ENCODE measurements at regions not wholly inside any gene's neighbourhood (a gene's known extent, or its start where the extent isn't known, plus 50 kb on each side); places are given as distances from the start of the nearest gene placed in this dataset.
"Not testable (repeated sequence)": the region's sequence is repeated elsewhere in the genome, so short reads cannot be mapped to it uniquely, and the experiment has no call there.

DNA sequence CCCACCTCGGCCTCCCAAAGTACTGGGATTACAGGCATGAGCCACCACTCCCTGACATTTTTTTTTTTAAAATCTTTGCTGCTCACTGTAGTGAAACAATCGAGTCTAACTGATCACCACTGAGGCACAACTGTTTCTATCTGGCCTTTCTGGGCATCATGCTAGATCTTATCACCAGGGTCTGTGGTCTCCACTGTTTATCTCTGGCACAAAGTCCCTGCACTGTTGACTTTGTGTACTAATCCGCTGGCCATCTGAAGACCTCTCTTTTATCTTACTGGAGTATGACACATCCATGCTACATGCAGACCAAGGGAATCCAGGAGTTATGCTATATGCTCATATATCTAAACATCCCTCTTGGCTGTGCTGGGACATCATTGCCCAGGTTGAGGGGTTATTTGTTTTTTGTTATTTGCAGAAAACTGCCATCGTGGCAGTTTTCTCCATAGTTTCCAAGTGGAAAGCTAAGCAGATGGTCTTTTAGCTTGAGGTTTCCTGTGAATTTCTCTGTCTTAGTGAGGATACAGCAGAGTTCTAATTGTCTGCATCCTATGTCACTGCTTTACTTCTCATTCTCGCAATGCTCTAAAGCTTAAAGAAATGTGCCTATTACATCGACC, 456.9 kb downstream of the CCER1 start:
- no peak for DNase-seq

DNA sequence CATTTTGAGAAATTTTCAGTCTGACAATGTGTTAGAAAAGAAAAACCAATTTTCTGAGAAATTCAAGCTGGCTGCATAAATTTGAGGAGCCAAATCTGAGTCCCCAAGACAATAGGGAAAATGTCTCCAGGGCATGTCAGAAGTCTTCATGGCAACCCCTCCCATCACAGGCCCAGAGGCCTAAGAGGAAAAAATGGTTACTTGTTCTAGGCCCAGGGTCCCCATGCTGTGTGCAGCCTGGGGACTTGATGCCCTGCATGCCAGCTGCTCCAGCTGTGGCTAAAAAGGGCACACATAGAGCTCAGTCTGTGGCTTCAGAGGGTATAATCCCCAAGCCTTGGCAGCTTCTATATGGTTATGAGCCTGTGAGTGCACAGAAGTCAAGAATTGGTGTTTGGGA, 464.6 kb downstream of the CCER1 start:
- DNase-seq = no peak

DNA sequence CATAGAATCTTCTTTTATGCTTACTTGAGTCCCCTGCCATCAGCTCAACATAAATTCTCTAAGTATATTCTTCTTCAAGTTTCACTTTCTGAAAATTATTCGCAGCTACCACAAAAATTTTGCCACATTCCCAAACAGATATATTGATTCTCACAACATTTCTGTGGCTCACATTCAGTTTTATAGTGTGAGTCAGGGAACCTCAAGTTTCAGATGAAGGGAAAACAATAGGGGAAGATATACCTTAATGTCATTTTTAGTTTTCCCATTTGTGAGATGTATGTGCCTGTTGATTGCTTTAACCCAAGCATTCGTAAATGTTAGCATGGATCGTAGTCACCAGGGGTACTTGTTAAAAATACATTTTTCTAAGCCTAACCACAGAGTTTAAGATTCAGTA, 465.8 kb downstream of the CCER1 start:
- DNase-seq = no peak

DNA sequence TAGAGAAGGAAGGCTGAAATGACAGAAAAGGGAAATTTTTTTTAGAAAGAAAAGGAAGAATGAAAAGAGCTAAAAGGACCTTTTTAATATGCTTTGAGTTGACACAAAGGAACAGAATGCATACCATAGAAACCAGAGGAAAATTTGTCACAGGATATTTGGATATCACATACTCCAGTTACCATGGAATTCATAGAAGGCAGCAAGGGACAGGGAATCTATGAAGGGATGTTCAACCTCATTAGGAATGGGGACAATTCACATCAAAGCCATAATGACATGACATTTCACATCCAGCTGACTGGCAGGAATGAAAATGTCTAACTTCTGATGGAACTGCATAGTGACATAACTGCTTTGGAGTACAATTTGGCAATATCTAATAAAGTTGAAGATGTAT, 469.4 kb downstream of the CCER1 start:
- no peak for DNase-seq

DNA sequence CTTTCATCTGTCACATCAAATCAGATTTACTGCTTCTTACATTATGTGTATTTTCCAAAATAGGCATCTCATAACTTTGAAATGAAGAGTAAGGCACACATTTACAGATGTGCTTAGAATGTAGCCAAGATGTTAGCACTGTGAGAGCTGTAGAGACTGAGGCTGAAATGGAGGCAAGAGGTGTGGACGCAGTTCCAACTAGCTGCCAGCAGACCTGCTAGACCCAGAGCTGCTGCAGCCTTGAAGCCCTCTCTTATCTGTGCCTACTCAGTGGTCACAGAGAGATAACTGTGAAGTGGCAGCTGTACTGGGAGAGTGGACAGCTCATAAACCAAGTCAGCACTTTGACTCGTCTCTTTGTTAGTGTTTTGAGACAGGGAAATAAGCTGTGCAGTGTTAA, 470.9 kb downstream of the CCER1 start:
- no peak for DNase-seq

DNA sequence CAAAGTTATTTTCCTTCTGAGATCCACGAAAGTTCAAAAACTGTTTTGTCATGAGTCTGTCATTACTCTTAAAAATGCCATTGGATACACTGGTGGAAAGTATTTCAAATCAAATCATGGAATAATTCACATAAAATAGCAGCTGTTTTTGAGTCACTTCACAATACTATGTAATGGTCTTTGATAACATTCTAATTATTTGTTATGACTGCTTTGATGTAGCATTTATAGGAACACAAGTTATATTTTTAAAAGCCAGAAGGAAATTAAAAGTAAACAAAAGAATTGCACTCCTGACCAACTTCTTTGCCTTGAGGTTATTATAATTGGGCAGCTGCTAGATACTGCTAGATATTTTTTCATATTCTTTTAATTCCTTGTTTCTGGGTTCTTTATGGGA, 473.2 kb downstream of the CCER1 start:
- no peak for DNase-seq

DNA sequence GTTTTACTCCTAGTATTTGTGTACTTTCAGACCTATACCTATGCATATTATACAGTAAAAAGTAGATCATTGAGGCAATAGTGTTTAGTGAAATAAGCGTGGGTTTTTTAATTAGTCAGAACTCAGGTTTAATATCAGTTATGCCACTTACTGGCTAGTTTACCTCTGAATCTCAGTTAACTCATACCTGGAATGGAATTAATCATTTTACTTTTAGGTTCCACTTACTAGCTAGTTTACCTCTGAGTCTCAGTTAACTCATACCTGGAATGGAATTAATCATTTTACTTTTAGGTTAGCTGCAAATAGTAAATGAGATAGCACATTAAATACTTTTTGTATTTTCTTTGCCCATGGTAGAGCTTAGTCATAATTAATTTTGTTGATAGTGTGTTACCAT, 475.7 kb downstream of the CCER1 start:
- DNase-seq = no peak

DNA sequence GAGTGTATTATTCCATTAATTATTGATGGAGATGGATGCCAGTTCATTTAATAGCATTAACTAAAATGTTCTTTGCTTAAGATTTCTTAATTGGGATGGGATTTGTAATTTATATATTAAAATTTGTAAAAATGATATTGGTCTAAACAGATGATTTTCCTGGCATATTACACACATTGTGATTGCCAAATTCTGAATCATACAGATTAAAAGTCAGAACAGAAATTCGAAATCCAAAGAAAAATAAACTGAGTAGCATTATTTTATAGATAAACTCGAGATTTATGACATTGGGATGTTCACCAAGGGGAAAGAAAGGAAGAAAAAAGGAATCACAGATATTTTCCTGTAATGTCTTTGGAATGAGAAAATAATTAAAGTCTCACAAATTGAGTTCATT, 481.1 kb downstream of the CCER1 start:
- DNase-seq = no peak

DNA sequence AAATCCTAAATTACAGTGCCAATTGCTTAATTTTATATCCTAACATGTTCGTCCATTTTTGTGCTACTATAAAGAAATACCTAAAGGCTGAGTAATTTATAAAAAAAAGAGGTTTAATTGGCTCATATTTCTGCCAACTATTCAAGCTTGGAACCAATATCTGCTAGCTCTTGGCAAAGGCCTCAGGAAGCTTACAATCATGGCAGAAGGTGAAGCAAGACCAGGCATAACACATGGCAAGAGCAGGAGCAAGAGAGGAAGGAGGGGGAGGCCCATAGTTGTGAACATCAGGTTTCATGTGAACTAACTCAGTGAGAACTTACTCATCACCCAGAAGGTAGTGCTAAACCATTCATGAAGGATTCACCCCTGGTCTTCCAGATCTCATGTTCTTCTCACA, 494.3 kb downstream of the CCER1 start:
- DNase-seq = no peak

DNA sequence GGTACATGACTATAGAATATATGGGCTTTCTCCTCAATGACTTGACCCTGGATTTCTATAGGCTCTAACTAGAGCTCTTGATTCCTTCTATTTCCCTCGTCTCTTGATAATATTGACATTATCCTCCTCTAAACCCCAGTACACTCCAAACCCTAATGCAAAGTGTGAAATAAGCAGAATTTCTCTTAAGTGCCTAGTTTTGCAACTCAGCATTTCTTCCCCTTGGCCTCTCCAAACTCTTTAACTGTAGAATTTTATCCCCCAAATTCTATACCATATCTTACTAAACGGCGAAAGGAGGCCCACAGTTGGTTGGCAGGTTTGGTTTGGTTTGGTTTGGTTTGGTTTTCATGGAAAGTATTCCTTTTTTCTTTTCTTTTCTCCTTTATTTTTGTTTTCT, 498.7 kb downstream of the CCER1 start:
- no peak for DNase-seq

DNA sequence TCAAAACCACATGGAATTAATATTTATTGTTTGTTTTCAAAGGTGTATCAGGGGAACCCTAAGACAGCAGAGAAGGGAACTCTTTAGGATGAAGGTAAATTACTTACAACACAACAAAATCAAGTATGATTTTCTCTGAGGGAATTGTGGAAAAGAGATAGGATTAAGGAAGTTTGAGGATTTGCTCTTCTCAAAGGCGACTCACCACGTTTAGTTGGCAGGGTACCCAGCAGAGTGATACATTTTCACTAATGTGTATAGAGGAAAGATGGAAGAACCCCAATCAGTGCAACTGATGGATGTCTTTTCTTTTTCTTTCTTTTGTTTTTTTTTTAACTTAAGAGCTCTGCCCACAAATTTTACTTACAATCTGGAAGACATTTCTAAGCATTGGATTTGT, 499.2 kb downstream of the CCER1 start:
- no peak for DNase-seq

DNA sequence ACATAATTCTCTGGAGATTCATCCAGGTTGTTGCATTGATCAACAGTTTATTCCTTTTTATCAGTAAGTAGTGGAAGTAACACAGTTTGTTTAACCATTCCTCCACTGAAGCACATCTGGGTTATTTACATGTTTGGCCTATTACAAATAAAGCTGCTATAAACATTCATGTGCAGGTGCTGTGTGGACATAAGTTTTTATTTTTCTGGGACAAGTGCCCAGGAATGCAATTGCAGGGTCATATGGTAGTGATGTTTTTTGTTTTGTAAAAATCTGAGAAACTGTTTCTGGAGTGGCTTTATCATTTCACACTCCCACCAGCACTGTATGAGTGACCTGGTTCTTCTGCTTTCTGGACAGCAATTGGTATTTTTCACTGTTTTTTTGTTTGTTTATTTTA, 505.4 kb downstream of the CCER1 start:
- no peak for DNase-seq

DNA sequence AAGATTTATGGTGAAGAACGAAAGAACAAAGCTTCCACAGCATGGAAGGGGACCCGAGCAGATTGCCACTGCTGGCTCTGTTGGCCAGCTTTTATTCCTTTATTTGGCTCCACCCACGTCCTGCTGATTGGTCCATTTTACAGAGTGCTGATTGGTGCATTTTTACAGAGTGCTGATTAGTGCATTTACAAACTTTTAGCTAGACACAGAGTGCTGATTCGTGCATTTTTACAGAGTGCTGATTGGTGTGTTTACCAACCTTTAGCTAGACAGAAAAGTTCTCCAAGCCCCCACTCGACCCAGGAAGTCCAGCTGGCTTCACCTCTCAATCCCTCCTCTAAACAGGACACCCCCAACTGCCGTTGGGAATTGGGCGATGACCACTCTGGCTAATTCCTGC, 511.5 kb downstream of the CCER1 start:
- not testable (repeated sequence) for DNase-seq

DNA sequence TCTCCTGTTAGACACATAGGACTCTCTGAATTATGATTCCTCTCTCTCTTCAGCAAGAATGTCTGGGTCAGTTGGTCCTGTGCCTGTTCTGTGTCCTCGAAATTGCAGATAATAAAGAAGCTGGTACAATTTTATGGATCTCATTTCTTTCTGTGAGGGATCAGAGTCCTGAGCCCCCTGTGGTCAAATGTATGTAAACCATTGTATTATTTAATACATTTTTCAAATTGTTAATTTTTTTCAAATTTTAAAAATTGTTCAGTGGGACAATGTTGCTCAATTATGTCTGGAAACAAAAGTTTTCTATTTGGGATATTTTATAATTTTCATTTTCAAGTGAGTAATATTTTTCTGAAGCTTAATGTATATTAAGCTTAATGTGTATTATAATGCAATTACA, 513.5 kb downstream of the CCER1 start:
- no peak for DNase-seq

DNA sequence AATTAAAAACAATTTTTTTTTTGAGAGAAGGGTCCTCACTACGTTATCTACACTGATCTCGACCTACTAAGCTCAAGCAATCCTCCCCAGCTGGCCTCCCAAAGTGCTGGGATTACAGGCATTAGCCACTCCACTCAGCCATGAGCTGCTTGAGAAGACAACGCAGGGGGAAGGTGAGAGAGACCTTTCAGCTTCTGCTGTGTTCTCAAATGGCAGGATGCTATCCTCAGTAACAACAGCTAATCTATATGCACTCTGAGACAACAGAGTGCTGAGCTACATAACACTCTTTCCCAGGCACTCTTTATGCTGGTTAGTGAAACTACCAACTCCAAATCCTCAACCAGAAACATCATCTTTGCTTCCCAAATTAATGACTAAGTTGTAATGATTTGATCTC, 526.1 kb downstream of the CCER1 start:
- DNase-seq = no peak

DNA sequence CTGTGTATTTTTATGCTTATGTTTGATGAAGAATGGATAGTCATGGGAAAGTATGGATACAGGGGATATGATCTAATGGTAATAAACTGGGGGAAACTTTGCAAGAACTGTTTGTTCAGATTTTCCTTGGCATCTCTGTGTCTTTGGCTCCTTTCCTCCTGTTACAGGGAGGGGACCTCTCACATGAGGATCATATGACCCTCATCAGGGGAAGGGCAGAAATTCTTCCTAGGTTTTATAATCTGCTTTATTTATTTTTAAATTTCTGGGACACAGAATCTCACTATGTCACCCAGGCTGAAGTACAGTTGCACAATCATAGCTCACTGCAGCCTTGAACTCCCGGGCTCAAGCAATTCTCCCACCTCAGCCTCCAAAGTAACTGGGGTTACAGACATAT, 526.5 kb downstream of the CCER1 start:
- no peak for DNase-seq

DNA sequence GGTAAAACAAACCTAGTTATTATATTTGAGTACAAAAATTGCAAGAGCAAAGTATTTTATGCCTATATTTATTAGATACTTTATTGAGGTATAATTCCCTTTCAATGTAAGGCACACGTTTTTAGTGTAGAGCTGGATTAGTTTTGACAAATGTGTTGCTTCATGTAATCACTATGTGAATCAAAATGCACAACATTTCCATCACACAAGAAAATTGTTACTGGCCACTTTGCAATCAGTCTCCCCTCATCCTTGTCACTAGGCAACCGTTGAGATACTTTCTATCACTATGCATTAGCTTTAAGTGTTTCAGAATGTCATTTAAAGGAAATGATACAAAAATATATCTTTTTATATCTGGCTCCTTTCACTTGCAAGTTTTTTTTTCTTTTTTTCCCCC, 531.0 kb downstream of the CCER1 start:
- no peak for DNase-seq

DNA sequence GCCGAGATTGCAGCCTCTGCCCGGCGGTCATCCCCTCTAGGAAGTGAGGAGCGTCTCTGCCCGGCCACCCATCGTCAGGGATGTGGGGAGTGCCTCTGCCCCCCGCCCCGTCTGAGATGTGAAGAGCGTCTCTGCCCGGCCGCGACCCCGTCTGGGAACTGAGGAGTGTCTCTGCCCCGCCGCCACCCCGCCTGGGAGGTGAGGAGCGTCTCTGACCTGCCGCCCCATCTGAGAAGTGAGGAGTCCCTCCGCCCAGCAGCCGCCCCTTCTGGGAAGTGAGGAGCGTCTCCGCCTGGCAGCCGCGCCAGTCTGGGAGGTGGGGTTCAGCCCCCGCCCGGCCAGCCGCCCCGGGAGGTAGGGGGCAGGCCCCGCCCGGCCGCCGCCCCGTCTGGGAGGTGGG, 544.0 kb downstream of the CCER1 start:
- DNase-seq = peak; percentile 28

DNA sequence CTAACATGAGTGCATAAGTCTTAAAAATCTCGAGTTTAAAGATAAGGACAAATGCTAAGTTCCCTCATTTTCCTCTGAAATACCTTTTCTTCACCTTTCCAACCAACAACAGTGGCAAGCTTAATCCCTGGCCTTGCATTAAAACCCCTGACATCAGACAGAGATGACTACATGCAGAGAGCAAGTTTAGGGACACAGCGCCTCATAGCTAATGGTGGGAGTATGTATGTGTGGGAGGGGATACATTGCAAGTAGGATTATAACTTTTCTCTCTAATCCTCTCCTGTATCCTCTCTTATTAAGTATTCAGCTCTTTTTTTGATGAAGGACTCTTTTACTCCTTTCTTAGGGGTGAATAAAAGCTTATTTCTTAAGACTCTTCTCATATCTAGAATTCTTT, 547.1 kb downstream of the CCER1 start:
- DNase-seq = no peak

DNA sequence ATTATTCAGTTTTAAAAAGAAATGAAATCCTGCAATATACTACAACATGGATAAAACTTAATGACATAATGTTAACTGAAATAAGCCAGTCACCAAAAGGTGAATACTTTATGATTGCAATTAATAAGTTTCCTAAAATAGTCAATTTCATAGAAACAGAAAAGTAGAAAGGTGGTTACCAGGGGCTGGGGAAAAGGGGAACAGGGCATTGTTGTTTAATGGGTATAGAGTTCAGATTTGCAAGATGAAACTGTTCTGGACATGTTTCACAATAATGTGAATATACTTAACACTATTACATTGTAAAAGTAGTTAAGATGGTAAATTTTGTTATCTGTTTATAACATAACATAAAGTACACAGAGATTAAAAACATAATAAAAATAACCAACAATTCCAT, 550.9 kb downstream of the CCER1 start:
- DNase-seq = no peak

DNA sequence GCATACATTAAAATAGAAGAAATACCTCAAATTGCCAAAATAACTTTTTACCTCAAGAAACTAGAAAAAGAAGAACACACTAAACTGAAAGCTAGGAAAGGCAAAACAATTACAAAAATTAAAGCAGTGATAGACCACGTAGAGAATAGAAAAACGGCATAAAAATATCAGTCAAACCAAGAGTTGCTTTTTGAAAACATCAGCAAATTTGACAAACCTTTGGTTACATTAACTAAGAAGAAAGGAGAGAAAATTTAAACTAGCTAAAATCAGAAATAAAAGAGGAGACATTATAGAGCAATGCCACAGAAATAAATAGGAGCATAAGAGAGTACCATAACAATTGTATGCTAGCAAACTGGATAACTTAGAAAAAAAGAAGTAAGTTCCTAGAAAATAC, 553.8 kb downstream of the CCER1 start:
- DNase-seq = no peak

DNA sequence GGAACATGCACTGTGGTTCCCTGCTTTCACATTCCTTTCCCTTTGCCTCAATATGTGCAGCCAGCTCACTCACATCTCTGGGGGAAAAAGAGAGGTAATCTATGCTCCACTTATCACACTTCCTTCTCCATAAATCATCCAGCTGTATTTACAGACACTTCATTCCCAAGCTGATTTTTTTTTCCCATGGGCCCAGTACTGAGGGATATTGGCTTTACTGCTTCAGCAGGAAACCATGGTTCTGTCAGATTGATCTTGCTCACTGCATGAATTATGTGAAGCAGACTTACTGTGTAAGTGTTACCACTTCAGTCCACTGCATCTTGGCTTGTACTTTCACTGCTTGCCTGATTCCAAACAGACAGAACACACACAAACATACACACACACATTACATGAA, 555.6 kb downstream of the CCER1 start:
- DNase-seq = no peak

DNA sequence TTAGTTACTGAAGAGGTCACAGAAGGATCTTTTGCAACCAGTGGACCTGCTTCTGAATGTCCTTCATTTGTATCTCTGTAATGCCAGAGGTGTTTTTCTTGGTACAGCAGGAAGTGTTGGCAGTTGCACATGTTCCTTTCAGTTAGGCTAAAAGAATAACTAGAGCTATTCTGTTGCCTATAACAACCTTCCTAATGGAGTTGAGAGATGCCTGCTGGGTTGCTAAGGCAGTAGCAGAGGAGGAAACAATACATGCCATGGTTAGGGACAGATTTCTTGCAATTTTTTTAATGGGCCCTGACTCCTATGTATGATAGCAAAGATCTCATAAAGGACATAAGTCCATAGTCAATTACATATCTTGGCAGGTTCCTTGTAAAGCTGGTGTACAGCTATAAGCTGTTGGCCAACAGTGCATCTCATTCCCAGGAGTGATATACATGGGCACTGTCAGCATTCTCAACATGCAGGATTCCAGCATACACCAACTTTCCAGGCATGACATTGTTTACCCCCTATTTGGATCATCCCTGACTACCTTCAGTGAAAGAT, 556.6 kb downstream of the CCER1 start:
- DNase-seq = no peak

DNA sequence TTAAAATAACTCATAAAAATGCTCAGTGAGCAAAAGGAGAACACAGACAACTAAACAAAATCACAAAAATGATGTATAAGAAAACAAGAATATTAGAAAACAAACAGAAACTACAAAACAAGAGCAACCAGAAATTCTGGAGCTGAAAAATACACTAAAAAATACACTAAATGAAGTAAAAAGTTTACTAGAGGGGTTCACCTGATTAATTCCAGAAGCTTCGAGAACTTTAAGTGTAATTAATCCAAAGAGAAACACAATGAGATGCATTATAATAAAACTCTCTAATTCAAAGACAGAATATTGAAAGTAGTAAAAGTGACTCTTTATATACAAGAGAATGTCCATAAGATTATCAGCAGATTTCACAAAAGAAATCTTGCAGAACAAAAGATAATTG, 558.4 kb downstream of the CCER1 start:
- DNase-seq = no peak

DNA sequence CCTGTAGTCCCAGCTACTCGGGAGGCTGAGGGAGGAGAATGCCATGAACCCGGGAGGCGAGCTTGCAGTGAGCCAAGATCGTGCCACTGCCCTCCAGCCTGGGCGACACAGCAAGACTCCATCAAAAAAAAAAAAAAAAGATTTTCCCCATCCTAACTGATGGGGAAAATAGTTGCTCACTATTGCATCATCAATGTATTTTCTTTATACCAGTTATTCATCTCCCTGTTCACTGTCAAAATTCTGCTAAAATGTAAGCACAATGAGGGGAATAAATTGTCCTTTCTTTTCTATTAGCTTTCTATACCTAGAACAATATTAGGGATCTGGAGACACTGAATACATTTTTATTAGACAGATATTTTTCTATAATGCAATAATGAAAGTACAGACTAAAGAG, 561.3 kb downstream of the CCER1 start:
- no peak for DNase-seq

DNA sequence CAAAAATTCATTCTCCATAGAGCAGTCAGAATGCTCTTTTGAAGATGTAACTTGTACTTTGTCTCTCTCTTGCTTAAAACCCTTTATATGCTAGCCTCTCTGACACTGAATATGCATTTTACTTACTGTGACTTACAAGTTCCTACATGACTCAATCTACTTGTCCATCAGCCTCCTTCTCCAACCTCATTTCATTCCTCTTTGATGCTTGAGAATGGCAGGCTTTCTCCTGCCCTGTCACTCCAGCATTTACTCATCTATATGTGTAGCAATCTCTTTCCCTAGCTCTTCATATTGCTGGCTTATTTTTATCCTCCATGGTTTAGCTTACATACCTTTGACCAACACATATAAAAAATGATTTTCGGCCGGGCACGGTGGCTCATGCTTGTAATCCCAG, 561.9 kb downstream of the CCER1 start:
- no peak for DNase-seq
